ENCODE measurements at regions not wholly inside any gene's neighbourhood (a gene's known extent, or its start where the extent isn't known, plus 50 kb on each side); places are given as distances from the start of the nearest gene placed in this dataset.

- TF ChIP-seq ZNF462 (CRISPR knock-in tag; IDR thresholded peaks at IDR 0.05), result no peak
- TF ChIP-seq EZH2phosphoT487 (IDR thresholded peaks at IDR 0.05; ENCODE audit: unreplicated experiment), result no peak
- no peak for TF ChIP-seq POLR2AphosphoS5 (IDR thresholded peaks at IDR 0.05; ENCODE audit: low read depth)
- no peak for TF ChIP-seq ZNF114 (CRISPR knock-in tag; IDR thresholded peaks at IDR 0.05)
Measured at GRCh38 chr2:17398770-17399169, 119.5 kb downstream of the RAD51AP2 start (continued).

- no peak for DNase-seq (ENCODE audit: low spot score)
- ATAC-seq, result no peak
- no peak for TF ChIP-seq ZNF114 (CRISPR knock-in tag; IDR thresholded peaks at IDR 0.05)
- TF ChIP-seq ZNF462 (CRISPR knock-in tag; IDR thresholded peaks at IDR 0.05), result no peak
Measured at GRCh38 chr2:17388798-17389197, 129.4 kb downstream of the RAD51AP2 start.

More at GRCh38 chr2:17388798-17389197, 129.4 kb downstream of the RAD51AP2 start:
- Histone ChIP-seq H3K27ac (ENCODE audit: low read depth) (no peak overlapping the region), H3K27me3 (ENCODE audit: insufficient read depth) (no peaks in the 10 kb centered on the region), H2AFZ (no peak overlapping the region), H3F3A (replicated peaks; ENCODE audit: low read depth) (no peaks in the 10 kb centered on the region), H3K9me2 (ENCODE audit: insufficient read depth) (peaks cover 6% of the 10 kb centered on the region; the same call in 1 of the 2 replicates), H4K20me1 (replicated peaks; ENCODE audit: insufficient read depth) (no peaks in the 10 kb centered on the region), H3K4me2 (no peak overlapping the region), H3K36me3 (ENCODE audit: insufficient read depth) (no peaks in the 10 kb centered on the region), H3K79me2 (replicated peaks; ENCODE audit: insufficient read depth) (no peaks in the 10 kb centered on the region), H3K4me1 (ENCODE audit: insufficient read depth) (no peaks in the 10 kb centered on the region), H3K4me3 (no peak overlapping the region)
- H3K9me3 Mint-ChIP-seq, result no peaks in the 10 kb centered on the region
- no peak overlapping the region for H3K4me3 Mint-ChIP-seq
- no peaks in the 10 kb centered on the region for H3K36me3 Mint-ChIP-seq (ENCODE audit: low read depth)
- H3K27me3 Mint-ChIP-seq (ENCODE audit: insufficient read depth, low read depth, poor library complexity), result no peaks in the 10 kb centered on the region
- no peak overlapping the region for H3K27ac Mint-ChIP-seq
- no peaks in the 10 kb centered on the region for H3K4me1 Mint-ChIP-seq

All from GM23338 (cell line).